OCI-LY7 (cell line): ENCODE measurements at regions not wholly inside any gene's neighbourhood (a gene's known extent, or its start where the extent isn't known, plus 50 kb on each side); places are given as distances from the start of the nearest gene placed in this dataset.

Experiments used
- CTCF ChIP-seq: fragments of 200-600 bp; sonication (generic); conservative IDR thresholded peaks from 2 replicates; pipeline ENCODE4 v1.5.1; 2014; ENCODE audit warnings: mild to moderate bottlenecking, antibody characterized with exemption, low read length, moderate library complexity, mixed read lengths
- EZH2phosphoT487 ChIP-seq: fragments of 200-600 bp; sonication (generic); IDR thresholded peaks from 2 replicates; pipeline ENCODE4 v1.6.1; 2018; ENCODE audit warnings: low read depth, borderline replicate concordance, mild to moderate bottlenecking, mixed run types, antibody characterized with exemption, low read length, moderate library complexity, mixed read lengths

GRCh38 chr1:228989676-228989991, 254.4 kb downstream of the RHOU start:
- TF ChIP-seq CTCF (no peak), EZH2phosphoT487 (no peak)
